Liver (tissue), 7 donors: ENCODE measurements at regions not wholly inside any gene's neighbourhood (a gene's known extent, or its start where the extent isn't known, plus 50 kb on each side); places are given as distances from the start of the nearest gene placed in this dataset.

Experiments
- DNase-seq: peaks from one replicate; pipeline ENCODE4 v3.0.0-alpha.2; 2017; ENCODE audit warnings: low spot score
- H3K27ac ChIP-seq, 2 donors: one replicate each; pipeline ENCODE4 v1.7.0; 2013; ENCODE audit warnings: inconsistent platforms in 2 of 2, low read length in 2 of 2, control low read depth in 1 of 2, low read depth in 1 of 2, mild to moderate bottlenecking in 1 of 2
- H3K27me3 ChIP-seq, 4 donors: one replicate each; pipeline versions ENCODE4 v1.6.1 to v1.7.0; 2013; ENCODE audit warnings: low read length in 3 of 4, inconsistent platforms in 1 of 4, mild to moderate bottlenecking in 1 of 4, moderate library complexity in 1 of 4; ENCODE audit not compliant: control insufficient read depth in 4 of 4, insufficient read depth in 4 of 4
- H3K36me3 ChIP-seq, 4 donors: one replicate each; pipeline versions ENCODE4 v1.6.1 to v1.7.0; 2013; ENCODE audit warnings: low read length in 3 of 4, mild to moderate bottlenecking in 3 of 4, low read depth in 1 of 4, moderate library complexity in 1 of 4; ENCODE audit not compliant: control insufficient read depth in 4 of 4, insufficient read depth in 3 of 4
- H3K4me1 ChIP-seq, 4 donors: one replicate each; pipeline versions ENCODE4 v1.6.1 to v1.7.0; 2013; ENCODE audit warnings: low read length in 3 of 4, mild to moderate bottlenecking in 3 of 4, moderate library complexity in 1 of 4; ENCODE audit not compliant: control insufficient read depth in 4 of 4, insufficient read depth in 4 of 4
- H3K4me3 ChIP-seq, 3 donors: one replicate each; pipeline versions ENCODE4 v1.6.1 to v1.7.0; 2013; ENCODE audit warnings: low read length in 3 of 3, control low read depth in 1 of 3, low read depth in 1 of 3, mild to moderate bottlenecking in 1 of 3
- H3K9ac ChIP-seq, 2 donors: one replicate each; pipeline ENCODE4 v1.7.0; 2013; ENCODE audit warnings: low read length in 2 of 2, mild to moderate bottlenecking in 2 of 2, moderate library complexity in 2 of 2, control low read depth in 1 of 2, low read depth in 1 of 2
- H3K9me3 ChIP-seq, 4 donors: one replicate each; pipeline versions ENCODE4 v1.6.1 to v1.7.0; 2013; ENCODE audit warnings: low read length in 3 of 4; ENCODE audit not compliant: control insufficient read depth in 4 of 4
- EGR1 ChIP-seq, 2 donors: IDR thresholded peaks; 2 replicates each; pipeline ENCODE4 v1.6.1; 2016 to 2018; ENCODE audit warnings: antibody characterized with exemption in 2 of 2, low read depth in 2 of 2
- FOXA1 ChIP-seq: IDR thresholded peaks from 2 replicates; pipeline ENCODE4 v1.6.1; 2016; ENCODE audit warnings: antibody characterized with exemption
- FOXA2 ChIP-seq: IDR thresholded peaks from 2 replicates; pipeline ENCODE4 v1.6.1; 2016; ENCODE audit warnings: antibody characterized with exemption
- GABPA ChIP-seq, 2 donors: IDR thresholded peaks in 1 of 2; conservative IDR thresholded peaks in 1 of 2; 2 replicates each; pipeline ENCODE4 v1.6.1; 2016; ENCODE audit warnings: antibody characterized with exemption in 2 of 2, mild to moderate bottlenecking in 1 of 2, moderate library complexity in 1 of 2
- HNF4A ChIP-seq, 2 donors: conservative IDR thresholded peaks; 2 replicates each; pipeline ENCODE4 v1.6.1; 2016; ENCODE audit warnings: antibody characterized with exemption in 2 of 2, mild to moderate bottlenecking in 2 of 2
- JUND ChIP-seq, 2 donors: IDR thresholded peaks; 2 replicates each; pipeline ENCODE4 v1.6.1; 2016; ENCODE audit warnings: antibody characterized with exemption in 2 of 2
- NR2F2 ChIP-seq: IDR thresholded peaks from 2 replicates; pipeline ENCODE4 v1.6.1; 2016; ENCODE audit warnings: antibody characterized with exemption
- RAD21 ChIP-seq, 2 donors: IDR thresholded peaks; 2 replicates each; pipeline ENCODE4 v1.6.1; 2016; ENCODE audit warnings: antibody characterized with exemption in 2 of 2, mild to moderate bottlenecking in 2 of 2
- SP1 ChIP-seq: IDR thresholded peaks from 2 replicates; pipeline ENCODE4 v1.6.1; 2018; ENCODE audit warnings: antibody characterized with exemption, mild to moderate bottlenecking
- TAF1 ChIP-seq: conservative IDR thresholded peaks from 2 replicates; pipeline ENCODE4 v1.6.1; 2016; ENCODE audit warnings: antibody characterized with exemption, mild to moderate bottlenecking
- YY1 ChIP-seq: IDR thresholded peaks from 2 replicates; pipeline ENCODE4 v1.6.1; 2016; ENCODE audit warnings: antibody characterized with exemption, mild to moderate bottlenecking
- WGBS: extraction: QIAGEN DNeasy Blood & Tissue Kit; methylation state at CpG from one replicate; pipeline ENCODE4 v1.1.7; 2013; 5-methylcytosine and 5-hydroxymethylcytosine counted together
- TF ChIP-seq, protein P1 (sequence below): IDR thresholded peaks from 2 replicates; pipeline ENCODE4 v1.6.1; 2016; ENCODE audit warnings: antibody characterized with exemption
- TF ChIP-seq, protein P2 (sequence below): IDR thresholded peaks from 2 replicates; pipeline ENCODE4 v1.6.1; 2016; ENCODE audit warnings: antibody characterized with exemption
- donor health status: healthy.
- donor health status: healthy.
- donor health status: healthy.
- donor health status: healthy.

DNA sequence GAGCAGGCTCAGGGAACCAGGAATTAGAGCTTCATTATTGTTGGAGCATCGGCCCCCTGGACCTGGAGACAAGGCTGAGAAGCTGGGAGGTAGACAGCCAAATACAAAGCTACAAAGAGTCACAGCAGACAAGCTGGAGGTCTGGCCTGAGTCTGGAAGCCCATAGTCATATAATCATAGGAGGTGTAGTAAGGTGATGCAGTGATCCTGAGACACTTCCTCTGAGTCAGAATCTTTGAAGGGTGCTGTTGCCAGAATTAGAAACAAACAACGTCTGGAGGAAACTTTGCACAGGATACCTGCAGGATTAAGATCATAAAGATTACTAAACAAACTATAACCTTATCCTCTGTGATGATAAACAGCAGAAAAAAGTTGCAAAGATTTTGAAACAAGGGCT lies 213.8 kb downstream of the DSC3 start:
- Histone ChIP-seq H3K36me3 (no peaks in the 10 kb centered on the region), H3K4me1 (no peaks in the 10 kb centered on the region), H3K9ac (no peak overlapping the region), H3K27me3 (no peaks in the 10 kb centered on the region), H3K9me3 (no peaks in the 10 kb centered on the region), H3K4me3 (no peak overlapping the region), H3K27ac (no peak overlapping the region)
- no peak for DNase-seq
- 49% methylated on average over 2 of the region's 2 CpGs for WGBS
- TF ChIP-seq TAF1 (no peak), YY1 (no peak), SP1 (no peak), EGR1 (IDR thresholded peaks at IDR 0.05; ENCODE audit: low read depth in 2 of 2) (no peak), FOXA1 (no peak), HNF4A (conservative IDR thresholded peaks at IDR 0.05) (no peak), RAD21 (IDR thresholded peaks at IDR 0.05) (no peak), NR2F2 (no peak), JUND (IDR thresholded peaks at IDR 0.05) (no peak)
- TF ChIP-seq, protein P1, sequence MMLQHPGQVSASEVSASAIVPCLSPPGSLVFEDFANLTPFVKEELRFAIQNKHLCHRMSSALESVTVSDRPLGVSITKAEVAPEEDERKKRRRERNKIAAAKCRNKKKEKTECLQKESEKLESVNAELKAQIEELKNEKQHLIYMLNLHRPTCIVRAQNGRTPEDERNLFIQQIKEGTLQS = no peak
- TF ChIP-seq, protein P2, sequence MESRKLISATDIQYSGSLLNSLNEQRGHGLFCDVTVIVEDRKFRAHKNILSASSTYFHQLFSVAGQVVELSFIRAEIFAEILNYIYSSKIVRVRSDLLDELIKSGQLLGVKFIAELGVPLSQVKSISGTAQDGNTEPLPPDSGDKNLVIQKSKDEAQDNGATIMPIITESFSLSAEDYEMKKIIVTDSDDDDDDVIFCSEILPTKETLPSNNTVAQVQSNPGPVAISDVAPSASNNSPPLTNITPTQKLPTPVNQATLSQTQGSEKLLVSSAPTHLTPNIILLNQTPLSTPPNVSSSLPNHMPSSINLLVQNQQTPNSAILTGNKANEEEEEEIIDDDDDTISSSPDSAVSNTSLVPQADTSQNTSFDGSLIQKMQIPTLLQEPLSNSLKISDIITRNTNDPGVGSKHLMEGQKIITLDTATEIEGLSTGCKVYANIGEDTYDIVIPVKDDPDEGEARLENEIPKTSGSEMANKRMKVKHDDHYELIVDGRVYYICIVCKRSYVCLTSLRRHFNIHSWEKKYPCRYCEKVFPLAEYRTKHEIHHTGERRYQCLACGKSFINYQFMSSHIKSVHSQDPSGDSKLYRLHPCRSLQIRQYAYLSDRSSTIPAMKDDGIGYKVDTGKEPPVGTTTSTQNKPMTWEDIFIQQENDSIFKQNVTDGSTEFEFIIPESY = no peak

DNA sequence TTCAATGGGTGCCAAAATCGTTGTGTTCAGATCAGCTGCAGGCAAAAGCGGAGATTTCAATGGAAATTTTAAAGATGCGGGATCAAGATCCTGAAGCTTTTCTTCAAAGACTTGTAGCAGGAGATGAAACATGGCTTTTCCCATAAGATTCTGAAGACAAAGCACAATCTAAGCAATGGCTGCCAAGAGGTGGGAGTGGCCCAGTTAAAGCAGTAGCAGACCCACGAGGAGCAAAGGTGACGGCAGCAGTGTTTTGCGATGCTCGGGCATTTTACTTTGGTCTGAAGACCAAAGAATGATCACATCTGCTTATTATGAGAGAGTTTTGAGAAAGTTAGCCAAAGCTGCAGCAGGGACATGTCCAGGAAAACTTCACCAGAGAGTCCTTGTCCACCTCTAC lies 222.9 kb downstream of the DSC3 start:
- no peak overlapping the region for H3K9ac ChIP-seq
- no peaks in the 10 kb centered on the region for H3K9me3 ChIP-seq
- H3K27ac ChIP-seq = no peak overlapping the region
- H3K4me3 ChIP-seq = no peak overlapping the region
- H3K4me1 ChIP-seq = no peaks in the 10 kb centered on the region
- TF ChIP-seq RAD21 (IDR thresholded peaks at IDR 0.05) = no peak
- no peak for TF ChIP-seq GABPA (IDR thresholded peaks at IDR 0.05 in 1 of 2, conservative IDR thresholded peaks at IDR 0.05 in 1 of 2)
- TF ChIP-seq FOXA1 = no peak
- TF ChIP-seq, protein P1 = no peak
- TF ChIP-seq SP1 = no peak
- no peak for TF ChIP-seq EGR1 (IDR thresholded peaks at IDR 0.05; ENCODE audit: low read depth in 2 of 2)
- no peak for TF ChIP-seq NR2F2
- TF ChIP-seq YY1 = no peak
- no peak for TF ChIP-seq FOXA2
- no peak for TF ChIP-seq TAF1
- H3K27me3 ChIP-seq = no peaks in the 10 kb centered on the region
- WGBS = 87% methylated on average over 7 of the region's 7 CpGs
- no peaks in the 10 kb centered on the region for H3K36me3 ChIP-seq
- DNase-seq = no peak

DNA sequence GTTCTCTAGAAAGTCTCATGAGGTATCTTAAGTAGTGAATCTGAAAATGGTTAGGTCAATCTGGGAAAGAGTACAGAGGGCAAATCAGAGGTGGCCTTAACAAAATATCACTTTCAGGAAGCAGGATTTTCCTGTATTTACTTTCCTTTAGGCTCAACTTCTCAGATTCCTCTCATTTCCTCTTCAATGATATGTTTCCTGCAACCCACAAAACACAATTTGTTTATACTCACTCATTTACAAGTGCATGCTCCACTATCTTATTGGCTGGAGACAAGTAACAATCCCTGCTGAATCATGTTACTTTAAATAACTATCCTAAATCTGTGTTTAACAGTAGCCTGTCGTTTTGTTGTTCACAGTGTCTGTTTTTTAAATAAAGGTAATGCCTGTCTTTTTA lies 228.1 kb downstream of the DSC3 start:
- no peak overlapping the region for H3K4me3 ChIP-seq
- no peak overlapping the region for H3K27ac ChIP-seq
- H3K9me3 ChIP-seq = no peaks in the 10 kb centered on the region
- no peak overlapping the region for H3K9ac ChIP-seq
- TF ChIP-seq SP1 = no peak
- no peak for TF ChIP-seq RAD21 (IDR thresholded peaks at IDR 0.05)
- TF ChIP-seq, protein P1 = no peak
- TF ChIP-seq YY1 = no peak
- TF ChIP-seq EGR1 (IDR thresholded peaks at IDR 0.05; ENCODE audit: low read depth in 2 of 2) = no peak
- peak; percentile 80 for TF ChIP-seq NR2F2
- H3K27me3 ChIP-seq = no peaks in the 10 kb centered on the region
- H3K36me3 ChIP-seq = no peaks in the 10 kb centered on the region
- 37% methylated on average over 1 of the region's 1 CpG for WGBS
- H3K4me1 ChIP-seq = no peaks in the 10 kb centered on the region
- DNase-seq = no peak
